ENCODE measurements at regions not wholly inside any gene's neighbourhood (a gene's known extent, or its start where the extent isn't known, plus 50 kb on each side); places are given as distances from the start of the nearest gene placed in this dataset.

GRCh38 chr1:55420929-55421716 lies 206.0 kb upstream of the USP24 start:
- Mint-ChIP-seq H3K9me3 (no peaks in the 10 kb centered on the region), H3K4me1 (ENCODE audit: low read depth) (peaks cover 36% of the 10 kb centered on the region), H3K27ac (peak overlapping the region; percentile 47), H3K4me3 (peak overlapping the region; percentile 12; the same call in 1 of the 2 replicates), H3K36me3 (ENCODE audit: low read depth) (no peaks in the 10 kb centered on the region; the same call in 1 of the 2 replicates), H3K27me3 (ENCODE audit: insufficient read depth) (peaks cover 1% of the 10 kb centered on the region; the same call in 1 of the 2 replicates)
- peak; percentile 20 for DNase-seq
- TF ChIP-seq CTCF (IDR thresholded peaks at IDR 0.05) = no peak

- Mint-ChIP-seq H3K27me3 (ENCODE audit: insufficient read depth) (peaks cover 1% of the 10 kb centered on the region; the same call in 1 of the 2 replicates), H3K4me1 (ENCODE audit: low read depth) (peaks cover 36% of the 10 kb centered on the region), H3K27ac (no peak overlapping the region), H3K4me3 (no peak overlapping the region), H3K9me3 (no peaks in the 10 kb centered on the region), H3K36me3 (ENCODE audit: low read depth) (peaks cover 7% of the 10 kb centered on the region; the same call in 1 of the 2 replicates)
- no peak for DNase-seq
- no peak for TF ChIP-seq CTCF (IDR thresholded peaks at IDR 0.05)
These were observed 204.9 kb upstream of the USP24 start for GRCh38 chr1:55420026-55420425.

GRCh38 chr1:55418208-55419000 lies 203.2 kb upstream of the USP24 start:
- TF ChIP-seq CTCF (IDR thresholded peaks at IDR 0.05) = no peak
- Mint-ChIP-seq H3K9me3 (no peaks in the 10 kb centered on the region), H3K4me1 (ENCODE audit: low read depth) (peaks cover 28% of the 10 kb centered on the region), H3K27me3 (ENCODE audit: insufficient read depth) (peaks cover 1% of the 10 kb centered on the region; the same call in 1 of the 2 replicates), H3K36me3 (ENCODE audit: low read depth) (peaks cover 7% of the 10 kb centered on the region; the same call in 1 of the 2 replicates), H3K27ac (no peak overlapping the region), H3K4me3 (no peak overlapping the region)
- no peak for DNase-seq

GRCh38 chr1:55416164-55416842 lies 201.1 kb upstream of the USP24 start:
- H3K27ac Mint-ChIP-seq = no peak overlapping the region
- H3K4me1 Mint-ChIP-seq (ENCODE audit: low read depth) = peaks cover 19% of the 10 kb centered on the region
- no peaks in the 10 kb centered on the region; the same call in 1 of the 2 replicates for H3K9me3 Mint-ChIP-seq
- peaks cover 16% of the 10 kb centered on the region for H3K36me3 Mint-ChIP-seq (ENCODE audit: low read depth)
- H3K27me3 Mint-ChIP-seq (ENCODE audit: insufficient read depth) = peaks cover 4% of the 10 kb centered on the region
- H3K4me3 Mint-ChIP-seq = no peak overlapping the region
- no peak for TF ChIP-seq CTCF (IDR thresholded peaks at IDR 0.05)
- DNase-seq = no peak

GRCh38 chr1:55413286-55413685 lies 198.1 kb upstream of the USP24 start:
- no peaks in the 10 kb centered on the region; the same call in 1 of the 2 replicates for H3K9me3 Mint-ChIP-seq
- no peak overlapping the region for H3K4me3 Mint-ChIP-seq
- no peak for DNase-seq
- peaks cover 16% of the 10 kb centered on the region for H3K36me3 Mint-ChIP-seq (ENCODE audit: low read depth)
- no peaks in the 10 kb centered on the region for H3K4me1 Mint-ChIP-seq (ENCODE audit: low read depth)
- H3K27me3 Mint-ChIP-seq (ENCODE audit: insufficient read depth) = peaks cover 5% of the 10 kb centered on the region
- no peak for TF ChIP-seq CTCF (IDR thresholded peaks at IDR 0.05)
- H3K27ac Mint-ChIP-seq = no peak overlapping the region
